GM12878 (cell line): ENCODE measurements at regions not wholly inside any gene's neighbourhood (a gene's known extent, or its start where the extent isn't known, plus 50 kb on each side); places are given as distances from the start of the nearest gene placed in this dataset.
"Not testable (repeated sequence)": the region's sequence is repeated elsewhere in the genome, so short reads cannot be mapped to it uniquely, and the experiment has no call there.

Experiments used
- ATAC-seq: fragments of 200-7000 bp; cut with Tn5 transposase; 3 replicates; pipeline ENCODE4 v1.9.1; 2020; ENCODE audit warnings: mild to moderate bottlenecking, moderate library complexity
- BruUV-seq: library from RNA; stranded (reverse); fragments of 400-500 nt; replicated peaks from 2 replicates; lab custom pipeline; 2021; lab: Mats Ljungman, UMichigan
- CTCF ChIA-PET: fragments of 300-600 bp; sonication (Branson Sonifier 250); formaldehyde crosslinking; extraction: SDS; loops from one replicate; lab custom pipeline; 2021; ENCODE audit warnings: inconsistent platforms; lab: Yijun Ruan, JAX
- POLR2A ChIA-PET: fragments of 350-600 bp; formaldehyde crosslinking; extraction: SDS; loops from one replicate; lab custom pipeline; 2021; ENCODE audit warnings: inconsistent platforms; lab: Charles Lee
- RAD21 ChIA-PET: fragments of 300-600 bp; sonication (Branson Sonifier 250); formaldehyde crosslinking; loops from one replicate; lab custom pipeline; 2023; ENCODE audit warnings: antibody characterized with exemption; ENCODE audit not compliant: unreplicated experiment; lab: Charles Lee
- SMC1A ChIA-PET: fragments of 300-600 bp; sonication (Branson Sonifier 250); formaldehyde crosslinking; loops from one replicate; lab custom pipeline; 2023; ENCODE audit not compliant: unreplicated experiment, uncharacterized antibody; lab: Charles Lee
- DNase-seq: peaks from one replicate; pipeline ENCODE4 v3.0.0-alpha.2; 2011; ENCODE audit warnings: low read depth, low spot score
- FAIRE-seq: peaks from 3 replicates; lab custom pipeline; 2011; peaks lifted over from hg19 to GRCh38; lab: Jason Lieb, UNC
- H2AFZ ChIP-seq: 2 replicates; pipeline ENCODE4 v1.6.0; 2011; ENCODE audit warnings: low read depth, low read length, control low read depth; ENCODE audit not compliant: control insufficient read depth
- H3K27ac ChIP-seq: 2 replicates; pipeline ENCODE4 v1.5.1; 2011; ENCODE audit warnings: control low read depth; ENCODE audit not compliant: control insufficient read depth, insufficient read depth
- H3K27me3 ChIP-seq, 2 experiments: replicated peaks in 1 of 2; 2 replicates each; pipeline versions ENCODE4 v1.6.0 to v1.6.1; 2011; ENCODE audit warnings: low read length in 1 of 2; ENCODE audit not compliant: control insufficient read depth in 2 of 2, insufficient read depth in 2 of 2
- H3K36me3 ChIP-seq, 2 experiments: 2 replicates each; pipeline ENCODE4 v1.5.1; 2011; ENCODE audit warnings: low read length in 1 of 2; ENCODE audit not compliant: control insufficient read depth in 2 of 2, insufficient read depth in 2 of 2
- H3K4me1 ChIP-seq: 2 replicates; pipeline ENCODE4 v1.6.1; 2011; ENCODE audit warnings: mild to moderate bottlenecking, low read length, moderate library complexity, mixed read lengths; ENCODE audit not compliant: control insufficient read depth, insufficient read depth
- H3K4me2 ChIP-seq: 2 replicates; pipeline ENCODE4 v1.6.0; 2011; ENCODE audit warnings: control low read depth; ENCODE audit not compliant: control insufficient read depth, insufficient read depth
- H3K4me3 ChIP-seq: fragments of 200-600 bp; sonication (generic); 2 replicates; pipeline ENCODE4 v1.5.1; 2016
- H3K79me2 ChIP-seq: 2 replicates; pipeline ENCODE4 v1.6.0; 2011; ENCODE audit warnings: low read length; ENCODE audit not compliant: control insufficient read depth, insufficient read depth
- H3K9ac ChIP-seq: 2 replicates; pipeline ENCODE4 v1.8.0; 2011; ENCODE audit warnings: low read length, control low read depth, mixed read lengths; ENCODE audit not compliant: control insufficient read depth, insufficient read depth
- H3K9me3 ChIP-seq: replicated peaks from 3 replicates; pipeline ENCODE4 v1.5.1; 2011; ENCODE audit warnings: mild to moderate bottlenecking, low read length; ENCODE audit not compliant: control insufficient read depth, insufficient read depth
- H4K20me1 ChIP-seq: 2 replicates; pipeline ENCODE4 v1.6.0; 2011; ENCODE audit not compliant: control insufficient read depth, insufficient read depth
- EED ChIP-seq: sonication (generic); IDR thresholded peaks from 2 replicates; pipeline ENCODE4 v1.6.1; 2016; ENCODE audit warnings: antibody characterized with exemption, low read depth
- FOS ChIP-seq: IDR thresholded peaks from 3 replicates; pipeline ENCODE4 v1.6.1; 2011; ENCODE audit warnings: borderline replicate concordance; ENCODE audit not compliant: insufficient read length; ENCODE audit errors: extremely low read depth
- IKZF1 ChIP-seq: fragments of 450-650 bp; conservative IDR thresholded peaks from 2 replicates; pipeline ENCODE4 v1.6.1; 2017; ENCODE audit warnings: antibody characterized with exemption, mild to moderate bottlenecking
- KAT2A ChIP-seq: conservative IDR thresholded peaks from 2 replicates; pipeline ENCODE4 v1.6.1; 2011; ENCODE audit warnings: low read depth, low read length; ENCODE audit not compliant: control insufficient read depth
- KLF5 ChIP-seq: fragments of 450-650 bp; IDR thresholded peaks from 2 replicates; pipeline ENCODE4 v1.6.1; 2014; ENCODE audit warnings: mild to moderate bottlenecking; ENCODE audit not compliant: partially characterized antibody
- MYC ChIP-seq: IDR thresholded peaks from 2 replicates; pipeline ENCODE4 v1.6.1; 2011; ENCODE audit warnings: mild to moderate bottlenecking, low read length, moderate library complexity, inconsistent platforms; ENCODE audit not compliant: insufficient read depth, insufficient replicate concordance, insufficient read length, severe bottlenecking
- NFIC ChIP-seq: IDR thresholded peaks from 2 replicates; pipeline ENCODE4 v1.6.1; 2012; ENCODE audit warnings: low read depth, mild to moderate bottlenecking, inconsistent platforms, low read length, moderate library complexity
- NFYA ChIP-seq: IDR thresholded peaks from 2 replicates; pipeline ENCODE4 v1.6.1; 2011; ENCODE audit warnings: low read depth, mild to moderate bottlenecking, low read length, improper control_type of control experiment, borderline replicate concordance
- PAX8 ChIP-seq: fragments of 450-650 bp; IDR thresholded peaks from 2 replicates; pipeline ENCODE4 v1.6.1; 2017; ENCODE audit warnings: mild to moderate bottlenecking, moderate library complexity
- PML ChIP-seq: IDR thresholded peaks from 2 replicates; pipeline ENCODE4 v1.6.1; 2012; ENCODE audit warnings: low read length, inconsistent platforms
- SP1 ChIP-seq: IDR thresholded peaks from one replicate; pipeline ENCODE4 v1.6.1; 2011; ENCODE audit warnings: low read depth, low read length
- STAT3 ChIP-seq: IDR thresholded peaks from 2 replicates; pipeline ENCODE4 v1.6.1; 2011; ENCODE audit warnings: low read depth, low read length, improper control_type of control experiment
- YBX1 ChIP-seq: fragments of 450-650 bp; IDR thresholded peaks from 2 replicates; pipeline ENCODE4 v1.6.1; 2016; ENCODE audit warnings: antibody characterized with exemption
- ZNF24 ChIP-seq: fragments of 450-650 bp; IDR thresholded peaks from 2 replicates; pipeline ENCODE4 v1.6.1; 2017; ENCODE audit warnings: antibody characterized with exemption, mild to moderate bottlenecking
- ZSCAN29 ChIP-seq: fragments of 450-650 bp; IDR thresholded peaks from 2 replicates; pipeline ENCODE4 v1.6.1; 2017; ENCODE audit warnings: mild to moderate bottlenecking, moderate library complexity
- WGBS: methylation state at CpG from one replicate; pipeline ENCODE4 v1.1.6; 2016; ENCODE audit warnings: low lambda C conversion rate; ENCODE audit not compliant: insufficient replicate concordance, insufficient coverage; ENCODE audit errors: missing lambda C conversion rate; 5-methylcytosine and 5-hydroxymethylcytosine counted together
- in situ Hi-C: fragments of 300-500 bp; cut with MboI; formaldehyde crosslinking; loops from 9 replicates; pipeline ENCODE4 v1.14.3; 2018; ENCODE audit warnings: mixed read lengths
- intact Hi-C: fragments of 100-400 bp; cut with micrococcal nuclease; formaldehyde crosslinking; loops from one replicate; pipeline ENCODE4 v1.14.2; 2022; ENCODE audit not compliant: unreplicated experiment
- TF ChIP-seq, protein P1 (sequence below): fragments of 450-650 bp; IDR thresholded peaks from 2 replicates; pipeline ENCODE4 v1.6.1; 2017; ENCODE audit warnings: borderline replicate concordance

DNA sequence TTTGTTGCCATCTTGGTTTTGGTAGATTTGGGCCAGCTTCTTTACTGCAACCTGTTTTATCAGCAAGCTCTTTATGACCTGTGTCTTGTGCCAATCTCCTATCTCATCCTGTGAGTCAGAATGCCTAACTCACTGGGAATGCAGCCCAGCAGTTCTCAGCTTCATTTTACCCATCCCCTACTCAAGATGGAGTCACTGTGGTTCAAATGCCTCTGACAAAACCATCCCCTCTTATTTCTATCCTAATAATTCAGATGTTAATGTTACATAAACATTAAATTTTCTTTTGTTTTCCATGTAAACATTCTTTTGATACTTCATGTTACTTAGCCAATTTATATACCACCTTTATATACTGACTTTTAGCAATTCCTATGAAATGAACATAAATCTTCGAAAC lies 746.3 kb downstream of the CDH18 start:
- ChIA-PET POLR2A (no interaction called here), CTCF (no interaction called here), SMC1A (no interaction called here), RAD21 (no interaction called here)
- Histone ChIP-seq H3K36me3 (no peaks in the 10 kb centered on the region), H3K79me2 (no peaks in the 10 kb centered on the region), H3K9me3 (no peaks in the 10 kb centered on the region), H4K20me1 (no peaks in the 10 kb centered on the region), H3K27ac (no peak overlapping the region), H3K4me3 (no peak overlapping the region), H3K9ac (no peak overlapping the region), H3K4me2 (no peak overlapping the region), H2AFZ (no peak overlapping the region), H3K27me3 (no peaks in the 10 kb centered on the region), H3K4me1 (no peaks in the 10 kb centered on the region)
- no TSS peak for BruUV-seq
- TF ChIP-seq NFIC (no peak), KLF5 (no peak), PAX8 (no peak), YBX1 (no peak), MYC (no peak), FOS (no peak), KAT2A (no peak), STAT3 (no peak), EED (no peak), SP1 (no peak), ZSCAN29 (no peak), IKZF1 (no peak), ZNF24 (no peak), NFYA (no peak), PML (no peak)
- TF ChIP-seq, protein P1, sequence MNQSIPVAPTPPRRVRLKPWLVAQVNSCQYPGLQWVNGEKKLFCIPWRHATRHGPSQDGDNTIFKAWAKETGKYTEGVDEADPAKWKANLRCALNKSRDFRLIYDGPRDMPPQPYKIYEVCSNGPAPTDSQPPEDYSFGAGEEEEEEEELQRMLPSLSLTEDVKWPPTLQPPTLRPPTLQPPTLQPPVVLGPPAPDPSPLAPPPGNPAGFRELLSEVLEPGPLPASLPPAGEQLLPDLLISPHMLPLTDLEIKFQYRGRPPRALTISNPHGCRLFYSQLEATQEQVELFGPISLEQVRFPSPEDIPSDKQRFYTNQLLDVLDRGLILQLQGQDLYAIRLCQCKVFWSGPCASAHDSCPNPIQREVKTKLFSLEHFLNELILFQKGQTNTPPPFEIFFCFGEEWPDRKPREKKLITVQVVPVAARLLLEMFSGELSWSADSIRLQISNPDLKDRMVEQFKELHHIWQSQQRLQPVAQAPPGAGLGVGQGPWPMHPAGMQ, result no peak
- in situ Hi-C loops, result no loop called here
- no peak for DNase-seq
- WGBS, result 0% methylated on average over 1 of the region's 1 CpG
- FAIRE-seq, result no peak
- intact Hi-C loops, result no loop called here
- ATAC-seq, result no peak

DNA sequence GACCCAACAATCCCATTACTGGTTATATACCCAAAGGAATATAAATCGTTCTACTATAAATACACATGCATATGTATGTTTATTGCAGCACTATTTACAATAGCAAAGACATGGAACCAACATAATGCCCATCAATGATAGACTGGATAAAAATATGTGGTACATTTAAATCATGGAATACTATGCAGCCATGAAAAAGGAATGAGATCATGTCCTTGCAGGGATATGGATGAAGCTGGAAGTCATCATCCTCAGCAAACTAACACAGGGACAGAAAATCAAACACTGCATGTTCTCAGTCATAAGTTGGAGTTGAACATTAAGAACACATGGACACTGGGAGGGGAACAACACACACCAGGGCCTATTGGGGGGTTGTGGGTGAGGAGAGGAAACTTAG lies 741.8 kb downstream of the CDH18 start:
- H3K9me3 ChIP-seq, H4K20me1 ChIP-seq, H3K36me3 ChIP-seq, SMC1A ChIA-PET, ATAC-seq, intact Hi-C loops, DNase-seq, H2AFZ ChIP-seq, H3K4me1 ChIP-seq, H3K9ac ChIP-seq, H3K79me2 ChIP-seq, POLR2A ChIA-PET, H3K27me3 ChIP-seq, CTCF ChIA-PET, FAIRE-seq, RAD21 ChIA-PET, BruUV-seq, H3K4me3 ChIP-seq, H3K4me2 ChIP-seq, H3K27ac ChIP-seq, in situ Hi-C loops: not testable (repeated sequence)
- 71% methylated on average over 1 of the region's 1 CpG for WGBS
